ENCODE measurements at regions not wholly inside any gene's neighbourhood (a gene's known extent, or its start where the extent isn't known, plus 50 kb on each side); places are given as distances from the start of the nearest gene placed in this dataset.

- ATAC-seq (no peak), DNase-seq (ENCODE audit: low read depth, low spot score) (no peak)
- no TSS peak for BruUV-seq (replicated peaks)
- Histone ChIP-seq H3K4me3 (ENCODE audit: low read depth in 2 of 2, low read length in 2 of 2) (no peak overlapping the region), H3K9me3 (ENCODE audit: control insufficient read depth, insufficient read depth, low read depth, low read length) (no peaks in the 10 kb centered on the region), H3K4me1 (ENCODE audit: control insufficient read depth, insufficient read depth, low read length) (no peaks in the 10 kb centered on the region), H3K27ac (ENCODE audit: low read length) (no peak overlapping the region), H3K36me3 (ENCODE audit: control insufficient read depth, insufficient read depth, low read length) (no peaks in the 10 kb centered on the region), H3K27me3 (ENCODE audit: control insufficient read depth, insufficient read depth, low read length) (no peaks in the 10 kb centered on the region; the same call in none of the 2 replicates)
- POLR2A ChIA-PET: no interaction called here
- intact Hi-C loops (cut with micrococcal nuclease; ENCODE audit: unreplicated experiment): no loop called here
- in situ Hi-C loops (cut with HindIII; ENCODE audit: low pct_unique_long_range_greater_than_20kb, low sequenced_read_pairs): no loop called here
- CTCF ChIA-PET: no interaction called here
- no peak for TF ChIP-seq TCF7L2 (IDR thresholded peaks at IDR 0.05; ENCODE audit: low read depth, low read length)
- no peak for TF ChIP-seq POLR2AphosphoS5 (IDR thresholded peaks at IDR 0.05; ENCODE audit: low read depth, low read length)
- TF ChIP-seq CTCF (IDR thresholded peaks at IDR 0.05): no peak
- no peak for TF ChIP-seq SIN3A (IDR thresholded peaks at IDR 0.05; ENCODE audit: borderline replicate concordance, insufficient read depth, low read depth, low read length)
- no peak for TF ChIP-seq REST (IDR thresholded peaks at IDR 0.05; ENCODE audit: insufficient read depth in 1 of 2, low read depth in 2 of 2, low read length in 1 of 2)
Measured at GRCh38 chr20:60680554-60680953, 571.5 kb upstream of the CDH4 start.

- H3K27me3 ChIP-seq (ENCODE audit: control insufficient read depth, insufficient read depth, low read length): no peaks in the 10 kb centered on the region
- H3K36me3 ChIP-seq (ENCODE audit: control insufficient read depth, insufficient read depth, low read length): no peaks in the 10 kb centered on the region
- DNase-seq (ENCODE audit: low read depth, low spot score) (no peak), ATAC-seq (no peak)
- H3K4me3 ChIP-seq (ENCODE audit: low read depth in 2 of 2, low read length in 2 of 2): no peak overlapping the region
- no peak for TF ChIP-seq TCF7L2 (IDR thresholded peaks at IDR 0.05; ENCODE audit: low read depth, low read length)
- TF ChIP-seq REST (IDR thresholded peaks at IDR 0.05; ENCODE audit: insufficient read depth in 1 of 2, low read depth in 2 of 2, low read length in 1 of 2): no peak
- TF ChIP-seq SIN3A (IDR thresholded peaks at IDR 0.05; ENCODE audit: borderline replicate concordance, insufficient read depth, low read depth, low read length): no peak
- TF ChIP-seq CTCF (IDR thresholded peaks at IDR 0.05): no peak
- TF ChIP-seq POLR2AphosphoS5 (IDR thresholded peaks at IDR 0.05; ENCODE audit: low read depth, low read length): no peak
- no peak overlapping the region for H3K27ac ChIP-seq (ENCODE audit: low read length)
- ChIA-PET POLR2A (no interaction called here), CTCF (no interaction called here)
- no TSS peak for BruUV-seq (replicated peaks)
- H3K4me1 ChIP-seq (ENCODE audit: control insufficient read depth, insufficient read depth, low read length): no peaks in the 10 kb centered on the region
- intact Hi-C loops (cut with micrococcal nuclease; ENCODE audit: unreplicated experiment): no loop called here
- in situ Hi-C loops (cut with HindIII; ENCODE audit: low pct_unique_long_range_greater_than_20kb, low sequenced_read_pairs): no loop called here
- no peaks in the 10 kb centered on the region for H3K9me3 ChIP-seq (ENCODE audit: control insufficient read depth, insufficient read depth, low read depth, low read length)
Measured at GRCh38 chr20:60687213-60687612, 564.8 kb upstream of the CDH4 start.

Measured in Panc1 (cell line).